Activated T-cell treated with anti-CD3 and anti-CD28 coated beads, Interleukin-2, amount 50 U/mL, for 1 hour (primary cell): ENCODE measurements at regions not wholly inside any gene's neighbourhood (a gene's known extent, or its start where the extent isn't known, plus 50 kb on each side); places are given as distances from the start of the nearest gene placed in this dataset.
"Not testable (repeated sequence)": the region's sequence is repeated elsewhere in the genome, so short reads cannot be mapped to it uniquely, and the experiment has no call there.

Experiments
- DNase-seq: peaks from one replicate; pipeline ENCODE4 v3.0.0-alpha.2; 2020

- no peak for DNase-seq
These were observed 375.8 kb upstream of the FANCL start for GRCh38 chr2:58616961-58617360.

DNA sequence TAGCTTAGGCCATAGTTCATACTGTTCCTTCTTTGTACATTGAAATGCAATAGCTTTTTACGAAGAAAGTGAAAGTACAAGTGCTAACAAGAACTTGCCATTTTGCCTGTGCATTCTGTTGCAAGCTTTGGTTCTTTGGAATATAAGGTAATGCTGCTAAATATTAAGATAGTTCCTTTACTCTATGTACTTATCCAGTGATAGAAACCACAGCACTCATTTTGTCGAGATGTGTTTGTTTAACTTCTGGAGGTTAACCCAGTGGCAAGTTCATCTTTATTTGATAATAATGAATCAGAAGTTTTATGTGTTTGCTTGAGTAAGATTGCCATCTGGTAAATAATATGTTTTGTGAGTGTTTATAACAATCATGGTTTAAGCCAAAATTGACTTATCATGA, 373.1 kb upstream of the FANCL start:
- no peak for DNase-seq

DNA sequence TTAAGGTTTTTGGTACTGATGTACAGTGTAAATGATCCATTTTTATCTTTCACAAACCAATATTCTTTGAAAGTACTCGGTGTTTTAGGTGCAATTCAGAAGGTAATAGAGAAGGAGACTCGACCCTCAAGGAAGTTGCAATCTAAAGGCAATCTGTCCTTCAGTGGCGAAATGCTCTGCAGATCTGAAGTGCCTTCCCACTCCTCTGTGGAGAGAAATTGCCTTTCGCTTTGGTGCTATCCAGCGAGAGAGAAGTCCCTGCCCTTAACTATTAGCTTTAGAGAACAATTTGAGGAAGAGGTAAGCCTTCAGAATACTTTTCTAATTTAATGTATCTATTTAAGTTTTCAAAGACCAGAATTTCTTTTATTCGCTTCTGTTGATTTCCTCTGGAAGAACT, 371.8 kb upstream of the FANCL start:
- no peak for DNase-seq

DNA sequence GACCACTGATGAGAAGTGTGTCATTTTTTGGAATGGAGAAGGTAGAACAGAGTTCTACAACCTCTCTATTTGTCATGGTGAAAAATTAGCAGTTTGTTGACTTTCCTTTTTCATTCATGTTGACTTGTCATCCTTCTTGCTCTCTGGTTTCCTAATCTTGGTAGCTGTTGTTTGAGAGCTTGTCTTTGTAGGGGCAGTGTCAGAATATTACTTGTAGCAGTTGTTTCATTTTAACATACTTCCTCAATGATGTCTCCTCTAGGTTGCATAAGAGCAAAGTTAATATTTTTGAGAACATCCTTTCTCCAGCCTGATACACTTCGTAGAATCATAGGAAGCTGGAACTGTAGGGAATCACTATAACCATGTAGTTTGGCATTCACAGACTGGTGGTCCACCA, 368.2 kb upstream of the FANCL start:
- DNase-seq, result no peak

DNA sequence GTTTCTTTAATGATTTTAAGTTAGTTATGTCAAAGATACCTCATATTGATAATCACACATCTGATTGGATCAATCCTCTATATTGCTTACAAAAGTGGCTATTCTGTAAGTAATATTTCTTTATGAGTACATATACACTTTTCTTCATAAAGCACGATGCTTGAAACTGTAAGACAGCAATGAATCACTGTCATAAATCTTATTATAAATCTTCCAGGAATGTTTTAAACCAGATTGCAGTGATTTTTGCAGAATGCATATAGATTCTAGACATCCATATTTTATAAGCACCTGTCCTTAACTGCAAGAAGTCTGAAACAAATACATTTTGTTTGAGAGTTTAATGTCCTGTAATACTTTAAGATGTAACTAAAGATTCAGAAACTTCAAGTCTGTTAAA, 367.0 kb upstream of the FANCL start:
- no peak for DNase-seq

DNA sequence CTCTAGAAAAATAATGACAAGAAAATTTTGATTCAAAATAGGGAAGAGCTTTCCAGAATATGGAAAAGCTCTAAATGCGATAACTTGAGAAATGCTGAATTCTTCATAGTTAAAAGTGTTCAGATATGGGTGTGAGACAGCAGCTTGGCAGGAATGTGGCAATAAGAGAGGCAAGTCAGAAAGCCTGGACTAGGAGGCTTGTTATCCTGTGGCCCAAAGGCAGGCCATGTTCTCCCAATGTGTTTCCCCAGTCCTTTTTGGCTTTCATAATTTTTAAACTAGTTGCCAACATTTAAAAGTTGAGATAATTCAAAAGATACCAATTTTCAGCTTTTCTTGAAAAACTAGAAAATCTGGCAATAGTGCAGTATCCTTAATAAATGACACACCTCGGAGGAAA, 366.3 kb upstream of the FANCL start:
- DNase-seq, result no peak

- DNase-seq, result no peak
These were observed 365.7 kb upstream of the FANCL start for GRCh38 chr2:58606799-58607198.

DNA sequence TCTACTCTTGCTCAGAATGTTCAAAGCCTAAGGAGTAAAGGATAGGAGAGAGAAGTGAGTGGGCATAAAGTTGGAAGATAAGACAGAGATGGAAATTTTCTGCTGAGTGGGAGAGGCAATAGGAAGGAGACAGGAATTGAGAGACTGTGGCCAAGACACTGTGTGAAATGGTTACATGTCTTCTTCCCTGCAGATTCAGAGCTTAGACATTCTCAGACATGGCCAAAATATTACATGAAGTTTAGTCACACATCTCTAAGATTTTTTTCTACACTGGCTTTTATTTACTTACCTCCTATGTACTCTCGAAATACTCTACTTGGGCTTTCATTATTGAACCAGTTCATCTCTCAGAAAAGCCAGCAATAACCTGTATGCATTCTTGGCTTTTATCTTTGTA, 363.0 kb upstream of the FANCL start:
- no peak for DNase-seq

GRCh38 chr2:58601017-58601416, 359.9 kb upstream of the FANCL start:
- DNase-seq, result no peak

DNA sequence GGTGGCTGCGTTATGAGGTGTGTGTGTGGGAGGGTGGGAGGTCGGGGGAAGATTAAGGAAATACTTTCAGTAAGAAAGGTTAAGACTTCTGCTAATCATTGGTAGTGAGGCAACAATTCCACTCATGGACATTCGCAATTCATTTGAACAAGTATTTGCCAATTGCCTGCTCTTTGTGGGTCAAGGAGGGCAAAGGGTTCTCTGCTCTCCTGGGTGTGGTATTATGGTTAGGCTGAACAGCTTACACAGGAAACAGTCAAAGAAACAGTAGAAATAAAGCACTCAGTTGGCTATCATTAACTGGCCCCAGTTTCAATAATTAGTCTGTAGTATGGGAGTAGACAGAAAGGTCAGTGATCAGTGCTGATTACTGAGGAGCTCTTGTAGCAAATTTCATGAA, 357.0 kb upstream of the FANCL start:
- no peak for DNase-seq

DNA sequence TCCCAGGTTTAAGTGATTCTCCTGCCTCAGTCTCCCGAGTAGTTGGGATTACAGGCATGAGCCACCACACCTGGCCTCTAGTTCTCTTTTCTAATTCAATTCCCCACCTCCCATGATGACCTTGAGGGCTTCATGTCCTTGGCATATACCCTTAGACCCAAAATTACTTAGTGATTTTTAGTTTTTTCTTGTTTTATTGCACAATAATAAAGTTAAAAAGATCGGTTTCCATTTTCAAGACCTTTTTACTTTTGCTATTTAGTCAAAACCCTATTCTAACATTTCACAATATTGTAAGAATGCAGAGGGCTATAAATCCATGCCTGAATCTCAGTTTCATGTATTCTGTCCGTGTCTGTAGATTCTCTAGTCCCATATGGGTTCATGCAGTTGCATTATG, 354.6 kb upstream of the FANCL start:
- DNase-seq, result no peak

- DNase-seq, result no peak
These were observed 353.6 kb upstream of the FANCL start for GRCh38 chr2:58594762-58595161.

GRCh38 chr2:58594175-58594574, 353.1 kb upstream of the FANCL start:
- DNase-seq, result no peak

- not testable (repeated sequence) for DNase-seq
These were observed 345.1 kb upstream of the FANCL start for GRCh38 chr2:58586178-58586577.

- DNase-seq, result no peak
These were observed 344.1 kb upstream of the FANCL start for GRCh38 chr2:58585233-58585632.

DNA sequence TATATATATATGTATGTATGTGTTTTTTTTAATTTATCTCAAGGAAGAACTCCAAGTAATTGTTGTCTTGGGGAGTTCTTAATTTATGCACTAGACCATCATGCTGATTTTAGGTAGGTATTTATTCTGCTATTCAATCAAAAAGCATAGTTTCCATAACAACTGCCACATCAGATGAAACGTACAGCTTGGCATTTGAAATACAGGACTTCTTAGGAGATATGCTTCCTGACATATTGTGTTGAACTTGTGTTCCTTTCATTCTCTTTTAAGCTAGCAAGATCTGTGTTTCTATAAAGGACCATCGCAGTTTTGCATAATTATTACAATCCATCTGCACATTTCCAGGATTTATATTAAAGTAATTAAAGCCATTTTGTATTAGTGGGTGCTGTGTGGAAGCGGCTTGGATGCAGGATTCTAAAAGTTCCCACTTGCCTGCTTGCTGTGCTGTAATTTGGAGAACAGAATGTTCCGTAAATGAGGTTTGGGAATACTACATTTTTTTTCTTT, 343.5 kb upstream of the FANCL start:
- DNase-seq, result no peak

DNA sequence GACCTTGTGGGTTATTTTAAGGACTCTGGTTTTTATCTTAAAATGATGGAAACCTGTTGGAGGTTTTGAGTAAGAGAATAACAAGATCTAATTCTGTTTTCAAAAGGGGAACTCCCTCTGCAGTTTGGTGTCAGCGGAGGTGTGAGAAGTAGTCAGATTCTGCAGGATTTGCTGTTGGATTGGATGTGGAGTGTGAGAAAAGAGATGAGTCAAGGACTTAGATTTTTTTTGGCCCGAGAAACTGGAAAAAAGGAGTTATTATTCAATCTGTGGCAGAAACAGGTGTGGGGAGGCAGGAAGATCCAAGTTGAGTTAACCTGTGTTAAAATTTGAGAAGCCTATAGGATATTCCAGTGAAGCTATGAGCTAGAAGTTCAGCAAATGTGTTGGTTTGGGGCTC, 337.2 kb upstream of the FANCL start:
- no peak for DNase-seq

DNA sequence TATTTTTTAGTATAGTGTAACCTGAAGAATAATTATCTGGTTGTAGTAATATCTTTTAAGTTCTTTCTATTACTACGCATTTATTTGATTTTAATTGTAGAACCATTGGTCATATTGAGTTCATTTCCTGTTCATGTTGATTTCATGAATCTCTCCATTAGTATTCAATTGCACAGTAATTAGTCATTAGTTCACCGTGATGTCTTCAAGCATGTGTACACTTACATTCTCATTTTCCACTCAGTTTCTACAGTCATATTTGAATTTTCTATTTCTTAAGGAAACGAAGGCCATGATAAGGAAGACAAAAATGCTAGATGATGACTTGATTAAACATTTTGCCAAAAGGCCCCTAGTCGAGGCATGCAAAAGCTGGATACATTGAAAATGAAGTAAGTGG, 333.7 kb upstream of the FANCL start:
- DNase-seq, result no peak

- DNase-seq, result no peak
These were observed 331.6 kb upstream of the FANCL start for GRCh38 chr2:58572731-58573130.

GRCh38 chr2:58571181-58571852, 330.2 kb upstream of the FANCL start:
- DNase-seq, result no peak

GRCh38 chr2:58569475-58570185, 328.5 kb upstream of the FANCL start:
- no peak for DNase-seq

GRCh38 chr2:58568901-58569300, 327.8 kb upstream of the FANCL start:
- no peak for DNase-seq

- no peak for DNase-seq
These were observed 321.2 kb upstream of the FANCL start for GRCh38 chr2:58562276-58562675.

- DNase-seq, result no peak
These were observed 319.4 kb upstream of the FANCL start for GRCh38 chr2:58560531-58560930.

DNA sequence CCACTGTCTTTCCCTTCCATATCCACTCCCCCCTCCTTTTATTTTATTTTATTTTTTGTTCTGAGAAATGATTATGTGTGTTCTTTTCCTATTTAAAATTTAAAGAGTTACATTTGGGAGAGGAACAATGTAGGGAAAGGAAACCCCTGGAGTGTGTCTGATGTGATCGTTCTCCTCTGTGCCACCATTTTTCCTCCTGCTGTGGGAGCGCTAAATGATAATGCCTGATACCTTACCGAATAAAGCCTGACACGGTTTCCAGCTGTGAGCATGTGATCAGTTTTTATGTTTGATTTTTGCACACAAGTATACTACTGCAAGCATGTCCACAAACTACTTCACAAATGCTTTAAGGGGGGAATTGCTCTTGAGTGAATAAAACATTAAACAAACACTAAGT, 317.8 kb upstream of the FANCL start:
- DNase-seq, result no peak
